H9 (cell line): ENCODE measurements at regions not wholly inside any gene's neighbourhood (a gene's known extent, or its start where the extent isn't known, plus 50 kb on each side); places are given as distances from the start of the nearest gene placed in this dataset.

Experiments used
- DNase-seq: peaks from one replicate; pipeline ENCODE4 v3.0.0-alpha.2; 2017
- H2AFZ ChIP-seq: one replicate; pipeline ENCODE4 v1.6.1; 2013; ENCODE audit warnings: mild to moderate bottlenecking, low read length, control low read depth, moderate library complexity
- H2AK5ac ChIP-seq: 2 replicates; pipeline ENCODE4 v1.6.1; 2013; ENCODE audit warnings: low read length, control low read depth, mixed read lengths; ENCODE audit not compliant: insufficient read length
- H2BK120ac ChIP-seq: one replicate; pipeline ENCODE4 v1.6.1; 2013; ENCODE audit warnings: low read depth, mild to moderate bottlenecking, low read length, control low read depth, inconsistent platforms; ENCODE audit not compliant: poor library complexity, severe bottlenecking
- H2BK12ac ChIP-seq: 2 replicates; pipeline ENCODE4 v1.6.1; 2013; ENCODE audit warnings: low read length, control low read depth, mixed read lengths, low read depth; ENCODE audit not compliant: insufficient read length
- H2BK15ac ChIP-seq: 2 replicates; pipeline ENCODE4 v1.6.1; 2013; ENCODE audit warnings: low read depth, low read length, control low read depth
- H2BK20ac ChIP-seq: one replicate; pipeline ENCODE4 v1.6.1; 2013; ENCODE audit warnings: low read depth, mild to moderate bottlenecking, low read length, control low read depth, inconsistent platforms; ENCODE audit not compliant: poor library complexity, severe bottlenecking
- H2BK5ac ChIP-seq: 2 replicates; pipeline ENCODE4 v1.6.1; 2013; ENCODE audit warnings: low read length, control low read depth, mixed read lengths; ENCODE audit not compliant: insufficient read length
- H3K14ac ChIP-seq: 2 replicates; pipeline ENCODE4 v1.6.1; 2013; ENCODE audit warnings: low read length, control low read depth; ENCODE audit not compliant: insufficient read depth
- H3K18ac ChIP-seq: 2 replicates; pipeline ENCODE4 v1.6.1; 2013; ENCODE audit warnings: low read depth, mild to moderate bottlenecking, mixed read lengths, low read length, control low read depth; ENCODE audit not compliant: insufficient read length
- H3K23ac ChIP-seq: 2 replicates; pipeline ENCODE4 v1.6.1; 2013; ENCODE audit warnings: low read length, control low read depth, mixed read lengths, low read depth; ENCODE audit not compliant: insufficient read length
- H3K23me2 ChIP-seq: 2 replicates; pipeline ENCODE4 v1.6.1; 2013; ENCODE audit warnings: low read depth, mild to moderate bottlenecking, mixed read lengths, low read length, control low read depth; ENCODE audit not compliant: insufficient read length, poor library complexity, severe bottlenecking
- H3K27ac ChIP-seq: 2 replicates; pipeline ENCODE4 v1.5.1; 2013; ENCODE audit warnings: low read length, control low read depth, mixed read lengths, low read depth; ENCODE audit not compliant: insufficient read length
- H3K27me3 ChIP-seq: 2 replicates; pipeline ENCODE4 v1.6.1; 2013; ENCODE audit warnings: low read length, control low read depth, inconsistent platforms; ENCODE audit not compliant: insufficient read depth
- H3K4ac ChIP-seq: 2 replicates; pipeline ENCODE4 v1.6.1; 2013; ENCODE audit warnings: low read depth, mild to moderate bottlenecking, control low read depth, inconsistent platforms, low read length, moderate library complexity
- H3K4me1 ChIP-seq: 2 replicates; pipeline ENCODE4 v1.6.1; 2013; ENCODE audit warnings: low read length, control low read depth, inconsistent platforms; ENCODE audit not compliant: insufficient read depth
- H3K4me2 ChIP-seq: 2 replicates; pipeline ENCODE4 v1.6.1; 2013; ENCODE audit warnings: low read length, control low read depth, mixed read lengths; ENCODE audit not compliant: insufficient read length, insufficient read depth
- H3K56ac ChIP-seq: 2 replicates; pipeline ENCODE4 v1.6.1; 2013; ENCODE audit warnings: low read depth, mild to moderate bottlenecking, mixed read lengths, low read length, control low read depth; ENCODE audit not compliant: insufficient read length
- H3K79me1 ChIP-seq: 2 replicates; pipeline ENCODE4 v1.6.1; 2013; ENCODE audit warnings: low read depth, mild to moderate bottlenecking, moderate library complexity, low read length, control low read depth, inconsistent platforms; ENCODE audit not compliant: insufficient read depth, poor library complexity, severe bottlenecking
- H3K79me2 ChIP-seq: 2 replicates; pipeline ENCODE4 v1.6.1; 2013; ENCODE audit warnings: low read length, control low read depth, inconsistent platforms; ENCODE audit not compliant: insufficient read depth
- H3K9ac ChIP-seq: 2 replicates; pipeline ENCODE4 v1.6.1; 2013; ENCODE audit warnings: low read length, control low read depth, mixed read lengths; ENCODE audit not compliant: insufficient read length; ENCODE audit errors: extremely low read depth
- H3K9me3 ChIP-seq: one replicate; pipeline ENCODE4 v1.6.1; 2013; ENCODE audit warnings: low read depth, low read length, inconsistent platforms; ENCODE audit not compliant: control insufficient read depth
- H3T11ph ChIP-seq: one replicate; pipeline ENCODE4 v1.6.1; 2013; ENCODE audit warnings: mild to moderate bottlenecking, low read length, control low read depth, inconsistent platforms
- H4K20me1 ChIP-seq: one replicate; pipeline ENCODE4 v1.6.1; 2013; ENCODE audit not compliant: control insufficient read depth, insufficient read length, insufficient read depth
- H4K5ac ChIP-seq: 2 replicates; pipeline ENCODE4 v1.6.1; 2013; ENCODE audit warnings: low read depth, mild to moderate bottlenecking, mixed read lengths, low read length, control low read depth; ENCODE audit not compliant: insufficient read length
- H4K8ac ChIP-seq: replicated peaks from 2 replicates; pipeline ENCODE4 v1.6.1; 2013; ENCODE audit warnings: low read length, control low read depth, mixed read lengths, low read depth; ENCODE audit not compliant: insufficient read length
- H4K91ac ChIP-seq: 2 replicates; pipeline ENCODE4 v1.6.1; 2013; ENCODE audit warnings: low read depth, mild to moderate bottlenecking, moderate library complexity, mixed read lengths, low read length, control low read depth; ENCODE audit not compliant: insufficient read length
- H3K27ac Mint-ChIP-seq, 3 experiments: 2 replicates in 2 of 3; 3 replicates in 1 of 3; pipeline ENCODE4 v1.8.0; 2020 to 2021; ENCODE audit warnings: mixed read lengths in 3 of 3, mild to moderate bottlenecking in 1 of 3, moderate library complexity in 1 of 3
- H3K27me3 Mint-ChIP-seq: 2 replicates; pipeline ENCODE4 v1.8.0; 2021; ENCODE audit warnings: low read depth, mild to moderate bottlenecking, moderate library complexity, mixed read lengths
- H3K36me3 Mint-ChIP-seq, 3 experiments: 2 replicates in 2 of 3; 3 replicates in 1 of 3; pipeline ENCODE4 v1.8.0; 2020 to 2021; ENCODE audit warnings: low read depth in 3 of 3, mixed read lengths in 3 of 3; ENCODE audit not compliant: insufficient read depth in 1 of 3
- H3K4me1 Mint-ChIP-seq, 2 experiments: 2 replicates each; pipeline ENCODE4 v1.8.0; 2020; ENCODE audit warnings: mixed read lengths in 2 of 2
- H3K4me3 Mint-ChIP-seq, 2 experiments: 2 replicates in 1 of 2; 3 replicates in 1 of 2; pipeline ENCODE4 v1.8.0; 2020 to 2021; ENCODE audit warnings: mild to moderate bottlenecking in 2 of 2, mixed read lengths in 2 of 2, moderate library complexity in 1 of 2
- H3K9me3 Mint-ChIP-seq, 2 experiments: 2 replicates in 1 of 2; 3 replicates in 1 of 2; pipeline ENCODE4 v1.8.0; 2020; ENCODE audit warnings: mild to moderate bottlenecking in 2 of 2, mixed read lengths in 2 of 2, moderate library complexity in 1 of 2
- WGBS: extraction: QIAGEN DNeasy Blood & Tissue Kit; methylation state at CpG from one replicate; pipeline ENCODE4 v1.1.7; 2013; ENCODE audit warnings: missing lambda C conversion rate, low lambda C conversion rate, mixed read lengths; ENCODE audit not compliant: insufficient read length; ENCODE audit errors: extremely low coverage; 5-methylcytosine and 5-hydroxymethylcytosine counted together
- TF ChIP-seq, protein P1 (sequence below): fragments of 200-600 bp; sonication (generic); conservative IDR thresholded peaks from 3 replicates; pipeline ENCODE4 v1.8.0; 2021; ENCODE audit warnings: antibody characterized with exemption, mild to moderate bottlenecking

DNA sequence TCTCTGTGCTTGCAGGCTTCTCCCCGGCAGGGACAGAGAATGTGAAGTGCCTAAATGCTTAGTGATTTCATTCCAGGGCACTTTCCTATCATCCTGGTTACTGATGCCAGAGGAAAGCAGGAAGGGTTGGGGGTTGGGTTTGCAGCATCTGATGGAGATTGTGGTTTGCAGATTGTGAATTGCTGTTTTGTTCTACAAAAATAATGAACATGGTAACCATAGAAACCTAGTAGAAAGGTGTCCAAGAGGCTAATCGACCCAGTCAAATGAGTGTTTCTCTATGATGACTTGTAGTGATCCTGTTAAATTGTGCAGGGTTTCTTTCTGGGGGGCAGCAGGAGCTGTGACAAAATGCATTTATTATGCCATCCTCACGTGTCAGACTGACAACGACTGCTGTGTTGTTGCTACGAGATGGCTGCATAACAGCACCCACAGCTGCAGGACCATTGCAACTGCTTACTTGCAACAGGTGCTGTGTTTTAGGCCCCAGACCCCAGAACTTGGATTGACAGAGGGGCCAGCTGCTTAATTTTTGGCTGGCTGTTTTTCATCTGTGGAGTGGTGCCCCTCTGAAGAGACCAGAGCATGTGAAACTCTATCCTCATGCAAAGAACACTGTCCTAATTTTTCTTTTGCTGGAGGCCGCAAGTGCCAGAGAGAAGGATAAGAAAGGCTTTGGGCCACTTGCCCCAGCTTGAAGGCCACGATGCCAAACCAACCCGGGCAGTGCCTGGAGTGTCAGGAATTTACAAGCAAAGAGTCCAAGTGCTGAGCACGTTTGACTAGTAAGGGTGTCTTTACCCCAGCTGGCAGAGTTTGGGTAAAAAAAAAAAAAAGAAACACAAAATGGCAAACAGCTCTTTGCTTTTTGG is 397.8 kb downstream of the GADD45G start:
- Histone ChIP-seq H3K27me3 (no peaks in the 10 kb centered on the region), H3K79me1 (no peaks in the 10 kb centered on the region), H2AK5ac (no peak overlapping the region), H3K23me2 (no peaks in the 10 kb centered on the region), H3K4ac (no peak overlapping the region), H3K14ac (no peak overlapping the region; the same call in 1 of the 2 replicates), H3K27ac (no peak overlapping the region), H2BK12ac (no peak overlapping the region), H3K9me3 (no peaks in the 10 kb centered on the region), H2BK5ac (no peak overlapping the region), H2BK20ac (no peak overlapping the region), H3K9ac (no peak overlapping the region), H3K4me1 (peaks cover 3% of the 10 kb centered on the region; the same call in 1 of the 2 replicates), H4K5ac (no peak overlapping the region), H3K79me2 (no peaks in the 10 kb centered on the region), H3K56ac (no peak overlapping the region), H3K4me2 (no peak overlapping the region), H2BK120ac (no peak overlapping the region), H3K18ac (no peak overlapping the region), H4K20me1 (no peaks in the 10 kb centered on the region), H2BK15ac (no peak overlapping the region), H4K8ac (no peak overlapping the region), H3T11ph (no peak overlapping the region), H2AFZ (no peak overlapping the region), H3K23ac (no peak overlapping the region), H4K91ac (no peak overlapping the region)
- no peaks in the 10 kb centered on the region for H3K36me3 Mint-ChIP-seq
- no peaks in the 10 kb centered on the region for H3K27me3 Mint-ChIP-seq
- peaks cover 11 to 26% of the 10 kb centered on the region in 2 experiments for H3K4me1 Mint-ChIP-seq
- H3K27ac Mint-ChIP-seq = peak overlapping the region in 1 of 3 experiments; percentile 32; a peak in 2 of 7 replicates
- TF ChIP-seq, protein P1, sequence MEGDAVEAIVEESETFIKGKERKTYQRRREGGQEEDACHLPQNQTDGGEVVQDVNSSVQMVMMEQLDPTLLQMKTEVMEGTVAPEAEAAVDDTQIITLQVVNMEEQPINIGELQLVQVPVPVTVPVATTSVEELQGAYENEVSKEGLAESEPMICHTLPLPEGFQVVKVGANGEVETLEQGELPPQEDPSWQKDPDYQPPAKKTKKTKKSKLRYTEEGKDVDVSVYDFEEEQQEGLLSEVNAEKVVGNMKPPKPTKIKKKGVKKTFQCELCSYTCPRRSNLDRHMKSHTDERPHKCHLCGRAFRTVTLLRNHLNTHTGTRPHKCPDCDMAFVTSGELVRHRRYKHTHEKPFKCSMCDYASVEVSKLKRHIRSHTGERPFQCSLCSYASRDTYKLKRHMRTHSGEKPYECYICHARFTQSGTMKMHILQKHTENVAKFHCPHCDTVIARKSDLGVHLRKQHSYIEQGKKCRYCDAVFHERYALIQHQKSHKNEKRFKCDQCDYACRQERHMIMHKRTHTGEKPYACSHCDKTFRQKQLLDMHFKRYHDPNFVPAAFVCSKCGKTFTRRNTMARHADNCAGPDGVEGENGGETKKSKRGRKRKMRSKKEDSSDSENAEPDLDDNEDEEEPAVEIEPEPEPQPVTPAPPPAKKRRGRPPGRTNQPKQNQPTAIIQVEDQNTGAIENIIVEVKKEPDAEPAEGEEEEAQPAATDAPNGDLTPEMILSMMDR = no peak
- WGBS = no CpG with 5 or more reads among the region's 9 CpGs
- peaks cover 0 to 3% of the 10 kb centered on the region in 2 experiments; a peak in 3 of 5 replicates for H3K9me3 Mint-ChIP-seq
- H3K4me3 Mint-ChIP-seq = no peak overlapping the region
- DNase-seq = no peak
